ENCODE measurements at regions not wholly inside any gene's neighbourhood (a gene's known extent, or its start where the extent isn't known, plus 50 kb on each side); places are given as distances from the start of the nearest gene placed in this dataset.

GRCh38 chr4:12500409-12500808 is 983.7 kb downstream of the RAB28 start:
- Histone ChIP-seq H3K27ac (ENCODE audit: low read depth in 2 of 2, low read length in 1 of 2) (no peak overlapping the region), H4K20me1 (ENCODE audit: insufficient read depth) (no peaks in the 10 kb centered on the region), H3K4me3 (ENCODE audit: low read depth in 2 of 2, low read length in 1 of 2) (no peak overlapping the region), H3K4me2 (no peak overlapping the region), H3F3A (replicated peaks; ENCODE audit: insufficient read depth) (no peaks in the 10 kb centered on the region), H3K4me1 (ENCODE audit: control insufficient read depth in 1 of 2, insufficient read depth in 2 of 2, low read depth in 1 of 2, low read length in 1 of 2) (no peaks in the 10 kb centered on the region), H3K36me3 (replicated peaks in 1 of 2; ENCODE audit: control insufficient read depth in 1 of 2, insufficient read depth in 2 of 2, low read length in 1 of 2) (no peaks in the 10 kb centered on the region), H3K27me3 (ENCODE audit: insufficient read depth) (no peaks in the 10 kb centered on the region), H2AFZ (ENCODE audit: low read depth) (no peak overlapping the region), H3K9me2 (no peaks in the 10 kb centered on the region), H3K9me3 (no peaks in the 10 kb centered on the region), H3K79me2 (ENCODE audit: insufficient read depth) (no peaks in the 10 kb centered on the region), H3K9ac (no peak overlapping the region)
- no peak for DNase-seq
- ChIA-PET POLR2A (no interaction called here), CTCF (no interaction called here)
- TF ChIP-seq CTCF (IDR thresholded peaks at IDR 0.05), result no peak
- TF ChIP-seq PBX3 (IDR thresholded peaks at IDR 0.05), result no peak
- TF ChIP-seq RFX5 (IDR thresholded peaks at IDR 0.05; ENCODE audit: low read length), result no peak
- TF ChIP-seq USF1 (IDR thresholded peaks at IDR 0.05; ENCODE audit: borderline replicate concordance, low read depth), result no peak
- no peak for TF ChIP-seq RAD21 (IDR thresholded peaks at IDR 0.05; ENCODE audit: low read length)

- H3F3A ChIP-seq (replicated peaks; ENCODE audit: insufficient read depth), result no peaks in the 10 kb centered on the region
- no peak for DNase-seq
- WGBS (ENCODE audit: low lambda C conversion rate), result 4% methylated on average over 2 of the region's 2 CpGs
- H3K36me3 ChIP-seq (replicated peaks in 1 of 2; ENCODE audit: control insufficient read depth in 1 of 2, insufficient read depth in 2 of 2, low read length in 1 of 2), result no peaks in the 10 kb centered on the region
- no peak overlapping the region for H3K27ac ChIP-seq (ENCODE audit: low read depth in 2 of 2, low read length in 1 of 2)
- CTCF ChIA-PET, result no interaction called here
- H2AFZ ChIP-seq (ENCODE audit: low read depth), result no peak overlapping the region
- TF ChIP-seq MEF2A (IDR thresholded peaks at IDR 0.05; ENCODE audit: borderline replicate concordance, low read depth) (no peak), FOXJ3 (CRISPR knock-in tag; IDR thresholded peaks at IDR 0.05) (no peak), NRF1 (IDR thresholded peaks at IDR 0.05; ENCODE audit: low read depth, low read length) (no peak), FOXM1 (IDR thresholded peaks at IDR 0.05; ENCODE audit: low read depth) (no peak), IRF3 (IDR thresholded peaks at IDR 0.05; ENCODE audit: low read depth, low read length) (no peak), ZBTB33 (IDR thresholded peaks at IDR 0.05; ENCODE audit: borderline replicate concordance, low read depth) (no peak), CTCF (IDR thresholded peaks at IDR 0.05) (no peak), SIN3A (IDR thresholded peaks at IDR 0.05; ENCODE audit: borderline replicate concordance, low read depth, low read length) (no peak), USF1 (IDR thresholded peaks at IDR 0.05; ENCODE audit: borderline replicate concordance, low read depth) (no peak), EZH2phosphoT487 (IDR thresholded peaks at IDR 0.05; ENCODE audit: borderline replicate concordance, low read depth) (no peak), ELF1 (IDR thresholded peaks at IDR 0.05) (no peak), RCOR1 (IDR thresholded peaks at IDR 0.05; ENCODE audit: low read length) (no peak), EP300 (IDR thresholded peaks at IDR 0.05; ENCODE audit: borderline replicate concordance in 1 of 2, low read depth in 1 of 2, low read length in 1 of 2) (no peak), FOSL2 (IDR thresholded peaks at IDR 0.05; ENCODE audit: borderline replicate concordance, low read depth) (no peak), TAF1 (IDR thresholded peaks at IDR 0.05; ENCODE audit: borderline replicate concordance, low read depth, low read length) (no peak), JUND (IDR thresholded peaks at IDR 0.05) (no peak)
- H3K4me3 ChIP-seq (ENCODE audit: low read depth in 2 of 2, low read length in 1 of 2), result no peak overlapping the region
- H4K20me1 ChIP-seq (ENCODE audit: insufficient read depth), result no peaks in the 10 kb centered on the region
- no peaks in the 10 kb centered on the region for H3K4me1 ChIP-seq (ENCODE audit: control insufficient read depth in 1 of 2, insufficient read depth in 2 of 2, low read depth in 1 of 2, low read length in 1 of 2)
- H3K9me3 ChIP-seq, result no peaks in the 10 kb centered on the region
- H3K4me2 ChIP-seq, result no peak overlapping the region
- no peak overlapping the region for H3K9ac ChIP-seq
- H3K27me3 ChIP-seq (ENCODE audit: insufficient read depth), result no peaks in the 10 kb centered on the region
- POLR2A ChIA-PET, result no interaction called here
- no peaks in the 10 kb centered on the region for H3K9me2 ChIP-seq
- no peaks in the 10 kb centered on the region for H3K79me2 ChIP-seq (ENCODE audit: insufficient read depth)
These were observed 984.4 kb downstream of the RAB28 start for GRCh38 chr4:12499693-12500092.
